HG02763 (cell line): ENCODE measurements at regions not wholly inside any gene's neighbourhood (a gene's known extent, or its start where the extent isn't known, plus 50 kb on each side); places are given as distances from the start of the nearest gene placed in this dataset.

Source experiments
- ATAC-seq: cut with Tn5 transposase; IDR thresholded peaks from one replicate; pipeline ENCODE4 v1.9.1; 2021; ENCODE audit warnings: mild to moderate bottlenecking, moderate library complexity; ENCODE audit not compliant: unreplicated experiment

DNA sequence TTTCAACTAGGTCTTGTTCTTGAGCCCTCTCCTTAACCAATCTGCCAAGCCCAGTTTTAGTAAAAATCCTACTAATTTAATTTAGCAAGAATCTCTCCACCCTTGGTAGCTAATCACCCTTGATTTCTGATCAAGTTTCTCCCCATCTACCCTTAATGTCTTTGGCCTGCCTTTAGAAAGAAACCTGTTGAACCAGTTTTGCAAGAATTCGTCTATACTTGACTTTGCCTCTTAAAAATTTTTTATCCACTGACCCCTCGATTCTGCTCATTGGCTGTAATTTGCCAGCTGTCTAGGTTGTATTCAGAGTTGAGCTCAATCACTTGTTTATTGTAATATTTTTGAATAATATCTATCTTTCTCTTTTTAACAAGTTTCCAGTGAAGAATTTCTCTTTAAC, 1138.5 kb downstream of the CDH11 start:
- ATAC-seq: no peak

DNA sequence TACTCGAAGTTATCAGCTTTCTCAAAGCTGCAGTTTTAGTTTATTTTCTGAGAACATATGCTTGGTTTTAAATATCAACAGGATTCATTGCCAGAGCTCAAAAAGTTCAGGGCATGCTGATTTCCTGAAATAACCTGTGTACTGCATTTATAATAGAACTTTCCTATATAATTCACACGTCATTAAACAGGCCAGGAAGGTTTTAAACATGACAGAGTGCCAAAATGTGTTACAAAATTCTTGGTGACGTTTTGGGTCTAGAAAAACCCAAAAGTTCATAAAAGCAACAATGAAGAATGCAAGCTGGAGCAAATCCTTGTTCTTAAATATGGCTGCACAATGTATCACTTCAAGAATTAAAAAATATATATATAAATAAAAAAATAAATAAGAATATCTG, 1139.1 kb downstream of the CDH11 start:
- ATAC-seq: no peak

DNA sequence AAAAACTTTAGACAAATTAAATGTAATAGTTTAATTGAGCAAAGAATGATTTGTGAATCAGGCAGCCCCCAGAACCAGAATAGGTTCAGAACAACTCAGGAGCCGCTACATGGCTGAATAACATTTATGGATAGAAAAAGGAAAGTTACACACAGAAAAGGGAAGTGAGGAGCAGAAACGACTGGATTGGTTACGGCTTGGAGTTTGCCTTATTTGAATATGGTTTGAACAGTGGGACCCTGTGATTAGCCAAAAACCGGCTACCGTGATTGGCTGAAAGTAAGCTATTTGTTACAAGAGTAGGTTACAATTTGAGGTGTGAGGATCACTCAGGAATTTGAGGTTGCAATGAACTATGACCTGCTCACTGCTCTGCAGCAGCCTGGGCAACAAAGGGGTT, 1139.8 kb downstream of the CDH11 start:
- ATAC-seq: no peak

DNA sequence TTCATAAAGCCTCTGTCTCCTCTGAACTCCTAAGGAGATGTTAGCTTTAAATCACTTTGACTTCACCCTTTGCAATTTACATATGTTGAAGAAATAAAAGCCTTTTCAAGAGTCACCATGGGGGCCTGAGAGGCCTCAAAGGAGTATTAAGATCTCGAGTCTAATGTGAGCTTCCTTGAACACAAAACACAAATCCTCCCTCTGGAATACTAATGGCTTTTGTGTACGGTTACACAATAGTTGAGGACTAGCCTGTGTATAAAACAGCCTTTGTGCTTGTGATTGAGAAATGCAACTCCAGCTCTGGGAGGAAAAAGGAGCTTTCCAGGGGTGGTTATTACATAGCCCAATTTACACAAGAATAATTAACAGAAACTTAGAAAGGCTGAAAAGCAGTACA, 1140.2 kb downstream of the CDH11 start:
- no peak for ATAC-seq

DNA sequence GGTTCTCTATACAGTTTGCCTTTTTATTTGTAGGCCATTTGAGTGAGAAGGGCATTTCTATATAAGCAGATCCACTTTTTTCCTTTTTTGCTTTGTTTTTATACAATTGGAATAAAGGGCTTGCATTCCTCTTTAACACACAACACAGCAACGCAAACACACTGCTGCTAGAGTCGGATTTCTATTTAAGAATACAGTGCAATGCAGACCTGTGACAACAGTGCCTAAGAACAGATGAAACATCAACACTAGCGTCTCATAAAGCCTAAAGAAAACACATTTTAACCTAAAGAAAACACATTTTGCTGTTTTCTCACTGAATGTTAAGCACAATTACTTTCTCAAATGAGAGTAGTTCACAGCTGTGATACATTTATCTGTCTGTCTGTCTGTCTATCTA, 1141.1 kb downstream of the CDH11 start:
- no peak for ATAC-seq

DNA sequence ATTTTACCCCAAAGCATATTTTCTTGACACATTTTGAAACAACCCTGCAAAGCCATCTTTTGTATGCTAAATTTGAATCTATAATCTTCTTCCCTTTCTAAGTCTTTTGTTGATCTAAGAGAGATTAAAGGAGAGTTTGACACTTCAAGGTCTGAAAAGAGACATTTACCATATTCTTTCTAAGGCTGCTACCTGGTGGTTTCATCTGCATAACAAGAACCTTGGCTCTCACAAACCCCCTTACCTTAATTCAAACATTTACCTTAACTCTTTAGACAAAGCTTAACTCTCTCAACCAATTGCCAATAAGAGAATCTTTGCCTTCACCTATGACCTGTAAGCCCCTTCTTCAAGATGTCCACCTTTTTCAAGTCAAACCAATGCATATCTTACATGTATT, 1143.6 kb downstream of the CDH11 start:
- ATAC-seq: no peak

- no peak for ATAC-seq
Measured at GRCh38 chr16:63976345-63976744, 1145.5 kb downstream of the CDH11 start.

DNA sequence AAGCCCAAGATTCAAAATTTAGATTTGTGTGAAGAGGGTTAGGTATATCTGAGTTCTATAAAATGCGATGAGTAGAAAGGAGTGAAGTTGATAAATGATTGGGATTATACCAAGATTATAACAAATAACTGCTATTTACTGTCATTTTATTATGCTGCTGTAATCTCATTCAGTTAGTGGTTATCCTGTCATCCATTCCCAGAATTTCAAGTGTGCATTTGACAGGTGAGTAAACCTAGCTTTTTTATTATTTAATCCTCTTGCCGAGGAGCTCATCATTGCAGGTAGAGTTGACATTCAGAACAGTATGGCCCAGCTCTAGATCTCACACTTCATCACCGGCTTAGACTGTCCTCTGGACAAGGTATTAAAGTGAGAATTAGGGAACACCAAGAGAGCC, 1146.2 kb downstream of the CDH11 start:
- ATAC-seq: no peak

- ATAC-seq: no peak
Measured at GRCh38 chr16:63967966-63968365, 1153.9 kb downstream of the CDH11 start.

- no peak for ATAC-seq
Measured at GRCh38 chr16:63960321-63960720, 1161.5 kb downstream of the CDH11 start.

DNA sequence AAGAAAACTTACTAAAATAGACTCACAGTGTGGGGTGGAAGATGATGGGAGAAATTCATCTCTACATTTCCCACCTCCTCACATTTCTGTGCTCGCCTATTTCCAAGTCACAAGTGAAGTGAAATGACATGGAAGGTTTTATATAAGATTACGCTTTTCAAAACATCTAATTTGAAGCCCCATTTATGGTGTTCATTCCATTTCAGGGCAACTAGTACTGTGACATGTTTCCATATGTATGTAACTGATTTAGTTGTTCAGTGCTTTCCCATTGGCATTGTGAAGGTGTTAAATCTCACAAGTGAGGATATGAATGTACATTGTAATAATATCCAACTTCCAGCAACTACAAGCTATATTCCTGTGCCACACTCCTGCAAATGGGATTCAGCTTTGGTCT, 1174.8 kb downstream of the CDH11 start:
- no peak for ATAC-seq

GRCh38 chr16:63945806-63946205, 1176.1 kb downstream of the CDH11 start:
- ATAC-seq: no peak

GRCh38 chr16:63943566-63943965, 1178.3 kb downstream of the CDH11 start:
- no peak for ATAC-seq

- no peak for ATAC-seq
Measured at GRCh38 chr16:63938661-63939060, 1183.2 kb downstream of the CDH11 start.

GRCh38 chr16:63933841-63934240, 1188.0 kb downstream of the CDH11 start:
- ATAC-seq: no peak

GRCh38 chr16:63928421-63928820, 1193.4 kb downstream of the CDH11 start:
- no peak for ATAC-seq

- ATAC-seq: no peak
Measured at GRCh38 chr16:63925221-63925620, 1196.6 kb downstream of the CDH11 start.

DNA sequence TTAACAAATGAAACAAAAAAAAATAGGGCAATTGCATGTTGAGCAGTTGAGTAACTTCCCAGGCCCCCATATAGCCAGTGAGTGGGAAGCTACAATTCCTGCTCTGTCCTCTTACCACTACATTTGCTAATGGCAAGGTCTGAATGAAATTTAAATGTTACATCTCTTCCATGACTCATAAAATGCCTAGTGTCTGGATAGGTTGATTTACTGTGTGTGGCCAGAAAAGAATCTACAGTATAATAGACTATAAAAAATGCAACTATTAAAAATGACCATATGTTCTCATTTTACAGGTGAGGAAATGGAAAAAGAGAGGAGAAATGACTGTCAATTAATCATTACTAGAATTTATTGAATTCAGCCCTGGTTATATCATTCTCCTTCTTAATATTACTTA, 1199.3 kb downstream of the CDH11 start:
- ATAC-seq: no peak

DNA sequence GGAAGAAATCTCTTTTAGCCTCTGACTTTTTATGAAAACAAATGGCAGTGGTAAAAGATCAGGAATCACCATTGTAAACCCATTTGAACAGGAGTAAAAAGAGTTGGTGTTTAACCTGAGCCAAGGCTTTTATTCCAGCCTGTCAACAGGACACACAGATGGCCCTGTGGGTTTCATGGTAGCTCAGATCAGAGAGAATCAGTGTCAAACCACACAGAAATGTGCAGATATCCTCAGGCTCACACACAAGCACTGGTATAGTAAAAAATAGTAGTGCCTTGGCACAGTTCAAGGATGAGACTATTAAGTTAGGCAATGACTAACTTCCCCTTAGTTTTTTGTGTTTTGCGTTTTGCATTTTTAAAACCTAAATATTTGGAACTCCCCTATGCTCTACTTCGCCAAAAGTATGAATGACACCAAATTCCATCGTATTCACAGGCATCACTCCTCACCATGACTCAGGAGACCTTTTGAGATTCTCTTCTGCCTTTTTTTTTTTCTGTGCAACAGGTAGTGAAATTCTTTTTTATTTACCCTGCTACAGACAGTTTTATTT, 1200.0 kb downstream of the CDH11 start:
- no peak for ATAC-seq

DNA sequence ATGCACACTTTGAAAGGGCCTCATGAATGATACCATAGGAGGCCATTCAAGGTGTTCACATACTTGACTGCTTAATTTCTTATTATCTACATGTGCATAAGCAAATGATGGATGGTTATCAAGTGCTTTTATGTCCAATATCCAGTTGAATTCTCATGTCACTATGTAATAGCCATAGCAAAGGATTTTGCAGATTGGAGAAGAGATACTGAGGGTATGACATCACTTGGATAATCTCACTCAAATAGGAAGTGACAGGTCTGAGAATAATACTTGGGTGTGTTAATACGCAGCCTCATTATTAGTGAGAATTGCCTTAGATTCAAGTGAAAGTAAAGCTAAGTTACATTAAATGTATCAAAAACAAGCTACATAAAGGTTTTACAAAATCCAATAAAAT, 1208.6 kb downstream of the CDH11 start:
- ATAC-seq: no peak

- ATAC-seq: no peak
Measured at GRCh38 chr16:63907251-63907650, 1214.6 kb downstream of the CDH11 start.

GRCh38 chr16:63904930-63905329, 1216.9 kb downstream of the CDH11 start:
- ATAC-seq: no peak

- ATAC-seq: no peak
Measured at GRCh38 chr16:63904182-63904581, 1217.7 kb downstream of the CDH11 start.
